T-cell (primary cell): ENCODE measurements at regions not wholly inside any gene's neighbourhood (a gene's known extent, or its start where the extent isn't known, plus 50 kb on each side); places are given as distances from the start of the nearest gene placed in this dataset.
"Not testable (repeated sequence)": the region's sequence is repeated elsewhere in the genome, so short reads cannot be mapped to it uniquely, and the experiment has no call there.

Experiments
- ATAC-seq, 4 experiments: fragments of 200-7000 bp in 3 of 4; fragments of 150-1000 bp in 1 of 4; cut with Tn5 transposase; replicated peaks in 1 of 4; 1 replicate in 3 of 4; 2 replicates in 1 of 4; pipeline ENCODE4 v1.10.0; 2021; ENCODE audit warnings: moderate library complexity in 3 of 4, mild to moderate bottlenecking in 2 of 4, moderate number of reproducible peaks in 1 of 4
- CTCF ChIA-PET, 2 donors: fragments of 300-600 bp; sonication (Branson Sonifier 250); formaldehyde crosslinking; loops; one replicate each; lab custom pipeline; 2022; ENCODE audit warnings: antibody characterized with exemption in 2 of 2; lab: Charles Lee
- POLR2A ChIA-PET, 2 donors: fragments of 300-600 bp; sonication (Branson Sonifier 250); formaldehyde crosslinking; loops; one replicate each; lab custom pipeline; 2022; ENCODE audit warnings: antibody characterized with exemption in 2 of 2; lab: Charles Lee
- DNase-seq, 35 experiments: peaks; one replicate each; pipeline versions ENCODE4 v3.0.0 to v3.0.0-alpha.2; 2013 to 2023
- H3K27ac ChIP-seq: one replicate; pipeline ENCODE4 v1.5.1; 2013; ENCODE audit warnings: low read length
- H3K27me3 ChIP-seq, 2 experiments: replicated peaks in 1 of 2; 1 replicate in 1 of 2; 2 replicates in 1 of 2; pipeline versions ENCODE4 v1.6.1 to v1.7.0; 2013; ENCODE audit warnings: low read length in 1 of 2, mixed read lengths in 1 of 2; ENCODE audit not compliant: control insufficient read depth in 2 of 2, insufficient read depth in 2 of 2; ENCODE audit errors: extremely low read depth in 1 of 2
- H3K36me3 ChIP-seq, 2 donors: 1 replicate in 1 of 2; 2 replicates in 1 of 2; pipeline versions ENCODE4 v1.6.1 to v1.7.0; 2013; ENCODE audit warnings: low read length in 1 of 2; ENCODE audit not compliant: control insufficient read depth in 2 of 2, insufficient read depth in 1 of 2; ENCODE audit errors: extremely low read depth in 1 of 2
- H3K4me1 ChIP-seq, 2 experiments: 1 replicate in 1 of 2; 2 replicates in 1 of 2; pipeline versions ENCODE4 v1.6.1 to v1.7.0; 2013; ENCODE audit warnings: low read length in 2 of 2, mixed read lengths in 1 of 2; ENCODE audit not compliant: insufficient read depth in 2 of 2, control insufficient read depth in 1 of 2; ENCODE audit errors: extremely low read depth in 1 of 2
- H3K4me3 ChIP-seq, 2 donors: 1 replicate in 1 of 2; 2 replicates in 1 of 2; pipeline versions ENCODE4 v1.5.1 to v1.7.0; 2013; ENCODE audit warnings: mild to moderate bottlenecking in 2 of 2, low read length in 1 of 2, moderate library complexity in 1 of 2; ENCODE audit not compliant: control insufficient read depth in 1 of 2; ENCODE audit errors: extremely low read depth in 1 of 2
- H3K9me3 ChIP-seq: 2 replicates; pipeline ENCODE4 v1.7.0; 2013
- H3K27ac Mint-ChIP-seq, 2 donors: one replicate each; pipeline ENCODE4 v1.8.0; 2020 to 2021; ENCODE audit warnings: mild to moderate bottlenecking in 2 of 2, mixed read lengths in 2 of 2
- H3K27me3 Mint-ChIP-seq, 2 donors: one replicate each; pipeline ENCODE4 v1.8.0; 2021 to 2022; ENCODE audit warnings: mixed read lengths in 2 of 2
- H3K36me3 Mint-ChIP-seq: one replicate; pipeline ENCODE4 v1.8.0; 2021; ENCODE audit warnings: mixed read lengths
- H3K4me1 Mint-ChIP-seq, 3 donors: one replicate each; pipeline ENCODE4 v1.8.0; 2020 to 2022; ENCODE audit warnings: mixed read lengths in 3 of 3, mild to moderate bottlenecking in 1 of 3
- H3K4me3 Mint-ChIP-seq, 3 donors: one replicate each; pipeline ENCODE4 v1.8.0; 2020 to 2022; ENCODE audit warnings: mild to moderate bottlenecking in 3 of 3, mixed read lengths in 3 of 3, moderate library complexity in 3 of 3
- H3K9me3 Mint-ChIP-seq, 3 donors: one replicate each; pipeline ENCODE4 v1.8.0; 2020 to 2022; ENCODE audit warnings: mixed read lengths in 3 of 3
- WGBS: methylation state at CpG from one replicate; pipeline ENCODE4 v1.1.5; 2013; ENCODE audit warnings: missing lambda C conversion rate; ENCODE audit not compliant: insufficient coverage; 5-methylcytosine and 5-hydroxymethylcytosine counted together

DNA sequence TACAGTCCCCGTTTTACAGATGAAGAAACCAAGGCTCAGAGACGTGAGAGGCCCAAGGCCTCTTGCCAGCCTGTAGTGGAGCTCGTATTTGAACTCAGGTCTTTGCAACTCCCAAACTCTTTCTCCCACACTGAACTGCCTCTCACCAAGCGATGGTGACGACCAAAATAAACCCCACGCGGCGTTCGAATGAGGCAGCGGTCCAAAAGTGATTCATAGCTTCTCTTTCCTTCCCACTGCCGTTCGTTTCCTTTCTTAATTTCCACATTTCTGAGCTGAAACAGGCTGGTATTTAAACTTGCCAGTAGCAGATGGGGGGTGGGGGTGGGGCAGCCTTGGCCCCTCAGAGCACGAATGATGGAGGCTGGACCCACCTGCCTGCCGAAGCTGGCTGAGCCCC is 252.9 kb upstream of the KCNG1 start:
- no peaks in the 10 kb centered on the region for H3K4me1 Mint-ChIP-seq
- Histone ChIP-seq H3K4me1 (no peaks in the 10 kb centered on the region), H3K36me3 (no peaks in the 10 kb centered on the region), H3K4me3 (no peak overlapping the region), H3K27ac (no peak overlapping the region), H3K27me3 (peaks cover 0 to 35% of the 10 kb centered on the region in 2 experiments), H3K9me3 (no peaks in the 10 kb centered on the region)
- no peak overlapping the region for H3K27ac Mint-ChIP-seq
- ChIA-PET CTCF (no interaction called here), POLR2A (no interaction called here)
- ATAC-seq (no peak), DNase-seq (no peak)
- H3K36me3 Mint-ChIP-seq, result no peaks in the 10 kb centered on the region
- H3K27me3 Mint-ChIP-seq, result peaks cover 21 to 56% of the 10 kb centered on the region in 2 donors
- no peaks in the 10 kb centered on the region for H3K9me3 Mint-ChIP-seq
- H3K4me3 Mint-ChIP-seq, result no peak overlapping the region
- WGBS, result 17% methylated on average over 9 of the region's 14 CpGs

DNA sequence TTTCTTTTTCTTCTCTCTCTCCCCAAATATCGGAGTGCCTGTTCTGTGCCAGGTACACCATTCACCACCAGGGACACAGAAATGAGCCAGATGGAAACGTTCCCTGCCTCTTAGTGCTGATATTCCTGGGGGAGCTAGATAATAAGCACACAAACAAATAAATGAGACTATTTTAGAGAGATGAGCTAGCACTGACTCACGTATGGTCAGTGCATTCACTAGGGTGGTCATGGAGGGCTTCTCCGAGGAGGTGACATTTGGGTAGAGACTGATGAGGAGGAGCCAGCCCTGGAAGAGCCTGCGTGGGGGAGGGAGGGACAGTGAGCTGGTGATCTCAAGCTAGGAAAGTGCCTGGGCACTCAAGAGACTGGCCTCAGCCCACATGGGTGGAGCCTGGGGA is 252.3 kb upstream of the KCNG1 start:
- H3K9me3 Mint-ChIP-seq, result peaks cover 0 to 4% (median 2%) of the 10 kb centered on the region in 3 donors
- no peaks in the 10 kb centered on the region for H3K4me1 Mint-ChIP-seq
- 68% methylated on average over 2 of the region's 5 CpGs for WGBS
- peaks cover 0 to 40% of the 10 kb centered on the region in 2 experiments for H3K27me3 ChIP-seq
- H3K4me3 Mint-ChIP-seq, result no peak overlapping the region
- H3K27ac Mint-ChIP-seq, result no peak overlapping the region
- ATAC-seq (no peak), DNase-seq (no peak)
- no peaks in the 10 kb centered on the region for H3K36me3 ChIP-seq
- no peaks in the 10 kb centered on the region for H3K4me1 ChIP-seq
- no peak overlapping the region for H3K4me3 ChIP-seq
- no peak overlapping the region for H3K27ac ChIP-seq
- ChIA-PET POLR2A (no interaction called here), CTCF (no interaction called here)
- H3K36me3 Mint-ChIP-seq, result no peaks in the 10 kb centered on the region
- H3K9me3 ChIP-seq, result no peaks in the 10 kb centered on the region
- peaks cover 19 to 56% of the 10 kb centered on the region in 2 donors for H3K27me3 Mint-ChIP-seq

DNA sequence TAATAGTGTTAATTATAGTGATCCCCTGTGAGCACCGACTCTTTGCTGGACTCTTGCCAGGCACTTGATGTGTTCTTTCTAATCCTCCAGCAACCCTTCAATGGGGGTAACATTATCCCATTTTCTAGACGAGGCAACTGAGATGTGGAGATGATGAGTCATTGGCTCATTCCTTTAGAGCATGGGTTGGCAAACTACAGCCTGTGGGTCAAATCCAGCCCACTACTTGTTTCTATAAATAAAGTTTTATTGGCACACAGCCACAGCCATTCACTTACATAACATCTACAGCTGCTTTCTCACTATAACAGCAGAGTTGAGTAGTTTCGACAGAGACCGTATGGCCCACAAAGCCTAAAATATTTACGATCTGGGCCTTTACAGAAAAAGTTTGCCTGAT is 249.5 kb upstream of the KCNG1 start:
- Mint-ChIP-seq H3K9me3 (peaks cover 0 to 9% (median 2%) of the 10 kb centered on the region in 3 donors), H3K4me3 (no peak overlapping the region), H3K27ac (no peak overlapping the region), H3K27me3 (peaks cover 16 to 39% of the 10 kb centered on the region in 2 donors), H3K36me3 (no peaks in the 10 kb centered on the region), H3K4me1 (no peaks in the 10 kb centered on the region)
- POLR2A ChIA-PET, result no interaction called here
- ATAC-seq (no peak), DNase-seq (no peak)
- Histone ChIP-seq H3K9me3 (no peaks in the 10 kb centered on the region), H3K36me3 (no peaks in the 10 kb centered on the region), H3K27me3 (peaks cover 0 to 45% of the 10 kb centered on the region in 2 experiments), H3K27ac (no peak overlapping the region), H3K4me1 (no peaks in the 10 kb centered on the region), H3K4me3 (no peak overlapping the region)
- WGBS, result 92% methylated on average over 2 of the region's 5 CpGs
- CTCF ChIA-PET, result no interaction called here

DNA sequence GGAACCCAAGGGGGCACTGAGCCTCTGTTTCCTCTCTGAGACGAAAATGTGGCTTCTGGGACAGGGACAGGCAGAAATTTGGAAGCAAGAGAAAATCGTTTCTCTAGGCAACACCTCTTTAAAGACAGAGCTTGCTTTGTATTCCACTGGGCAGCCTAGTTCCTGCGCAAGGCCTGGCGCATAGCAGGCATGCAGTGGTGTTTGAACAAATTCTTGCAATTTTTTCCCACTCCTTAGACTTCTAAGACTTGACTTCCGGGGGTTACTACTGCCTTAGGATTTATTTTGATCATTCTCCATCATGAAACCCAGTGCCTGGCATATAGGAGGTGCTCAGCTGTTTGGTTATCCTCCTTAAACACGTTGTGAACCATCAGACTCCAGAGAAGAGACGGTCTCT is 249.0 kb upstream of the KCNG1 start:
- ATAC-seq, result no peak
- Mint-ChIP-seq H3K36me3 (no peaks in the 10 kb centered on the region), H3K9me3 (peaks cover 0 to 9% (median 2%) of the 10 kb centered on the region in 3 donors), H3K4me1 (no peaks in the 10 kb centered on the region), H3K27me3 (peaks cover 16 to 35% of the 10 kb centered on the region in 2 donors), H3K27ac (no peak overlapping the region), H3K4me3 (no peak overlapping the region)
- no peak overlapping the region for H3K4me3 ChIP-seq
- WGBS, result 80% methylated on average over 3 of the region's 7 CpGs
- H3K9me3 ChIP-seq, result no peaks in the 10 kb centered on the region
- DNase-seq, result no peak
- H3K27ac ChIP-seq, result no peak overlapping the region
- H3K4me1 ChIP-seq, result no peaks in the 10 kb centered on the region
- H3K27me3 ChIP-seq, result peaks cover 0 to 44% of the 10 kb centered on the region in 2 experiments
- H3K36me3 ChIP-seq, result no peaks in the 10 kb centered on the region
- POLR2A ChIA-PET, result no interaction called here
- CTCF ChIA-PET, result no interaction called here

DNA sequence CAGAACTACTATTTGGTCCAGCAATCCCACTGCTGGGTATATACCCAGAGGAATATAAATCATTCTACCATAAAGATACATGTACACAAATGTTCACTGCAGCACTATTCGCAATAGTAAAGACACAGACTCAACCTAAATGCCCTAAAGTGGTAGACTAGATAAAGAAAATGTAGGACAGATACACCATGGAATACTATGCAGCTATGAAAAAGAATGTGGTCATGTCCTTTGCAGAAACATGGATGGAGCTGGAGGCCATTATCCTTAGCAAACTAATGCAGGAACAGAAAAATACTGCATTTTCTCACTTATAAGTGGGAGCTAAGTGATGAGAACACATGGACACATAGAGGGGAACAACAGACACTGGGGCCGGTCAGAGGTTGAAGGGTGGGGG is 248.4 kb upstream of the KCNG1 start:
- H3K4me3 ChIP-seq, CTCF ChIA-PET, POLR2A ChIA-PET, H3K27ac ChIP-seq, H3K4me1 ChIP-seq, H3K9me3 ChIP-seq, H3K27ac Mint-ChIP-seq, H3K9me3 Mint-ChIP-seq, H3K4me1 Mint-ChIP-seq, ATAC-seq, H3K36me3 Mint-ChIP-seq, DNase-seq, H3K36me3 ChIP-seq, H3K4me3 Mint-ChIP-seq: not testable (repeated sequence)
- WGBS, result no CpG with 5 or more reads among the region's 2 CpGs
- peaks cover 19 to 28% of the 10 kb centered on the region in 2 donors for H3K27me3 Mint-ChIP-seq
- H3K27me3 ChIP-seq, result peaks cover 0 to 44% of the 10 kb centered on the region in 2 experiments

DNA sequence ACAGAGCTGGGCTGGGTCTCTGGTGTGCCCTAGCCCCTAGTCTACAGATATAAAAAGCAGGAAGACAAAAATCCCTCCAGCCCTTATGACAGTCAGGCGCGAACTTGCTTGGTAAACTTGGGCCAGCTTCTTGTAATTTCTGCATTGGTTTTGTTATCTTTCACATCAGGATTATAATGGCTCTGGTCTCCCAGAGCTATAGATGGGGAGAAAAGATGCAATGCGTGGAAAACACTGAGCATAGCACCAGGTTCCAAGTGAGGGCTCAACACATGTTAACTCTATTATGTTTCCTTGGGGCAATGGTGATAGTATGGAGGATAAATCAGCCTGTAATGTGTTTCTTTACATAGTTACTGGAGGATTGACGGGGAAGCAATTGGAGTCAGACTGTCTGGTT is 246.8 kb upstream of the KCNG1 start:
- peaks cover 5 to 11% (median 6%) of the 10 kb centered on the region in 3 donors for H3K9me3 Mint-ChIP-seq
- no peak for ATAC-seq
- CTCF ChIA-PET, result no interaction called here
- H3K27ac Mint-ChIP-seq, result no peak overlapping the region
- H3K4me1 Mint-ChIP-seq, result no peaks in the 10 kb centered on the region
- H3K4me1 ChIP-seq, result no peaks in the 10 kb centered on the region
- H3K36me3 ChIP-seq, result no peaks in the 10 kb centered on the region
- POLR2A ChIA-PET, result no interaction called here
- H3K27me3 ChIP-seq, result peaks cover 0 to 35% of the 10 kb centered on the region in 2 experiments
- no peaks in the 10 kb centered on the region for H3K36me3 Mint-ChIP-seq
- H3K9me3 ChIP-seq, result peaks cover 2% of the 10 kb centered on the region
- no peak for DNase-seq
- H3K4me3 Mint-ChIP-seq, result no peak overlapping the region
- H3K4me3 ChIP-seq, result no peak overlapping the region
- no peak overlapping the region for H3K27ac ChIP-seq
- 92% methylated on average over 2 of the region's 4 CpGs for WGBS
- peaks cover 17 to 20% of the 10 kb centered on the region in 2 donors for H3K27me3 Mint-ChIP-seq

DNA sequence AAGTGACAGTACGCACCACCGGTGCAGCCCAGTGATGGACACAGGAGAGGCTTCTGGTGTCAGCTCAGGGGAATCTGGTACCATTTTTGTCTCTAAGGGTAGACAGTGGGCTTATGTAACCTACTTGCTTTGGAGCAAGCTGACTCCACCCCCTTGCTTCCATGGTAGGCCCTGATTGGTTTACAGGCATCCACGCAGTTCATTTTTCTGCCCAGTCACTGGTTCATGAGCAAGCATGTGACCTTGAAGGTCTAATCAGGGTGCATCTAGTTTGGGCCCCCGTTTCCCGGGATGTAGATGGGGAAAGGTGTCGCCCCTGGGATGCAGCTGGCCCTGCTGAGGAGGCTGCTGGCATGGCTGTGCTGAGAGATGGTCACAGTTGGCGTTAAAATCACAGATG is 244.8 kb upstream of the KCNG1 start:
- Histone ChIP-seq H3K36me3 (no peaks in the 10 kb centered on the region), H3K9me3 (peaks cover 2% of the 10 kb centered on the region), H3K4me1 (no peaks in the 10 kb centered on the region), H3K27ac (no peak overlapping the region), H3K27me3 (peaks cover 0 to 21% of the 10 kb centered on the region in 2 experiments), H3K4me3 (no peak overlapping the region)
- Mint-ChIP-seq H3K4me1 (no peaks in the 10 kb centered on the region), H3K27me3 (peaks cover 2 to 13% of the 10 kb centered on the region in 2 donors), H3K36me3 (no peaks in the 10 kb centered on the region), H3K9me3 (peaks cover 5 to 11% (median 9%) of the 10 kb centered on the region in 3 donors), H3K4me3 (no peak overlapping the region), H3K27ac (no peak overlapping the region)
- WGBS, result 98% methylated on average over 7 of the region's 7 CpGs
- CTCF ChIA-PET, result no interaction called here
- DNase-seq, result no peak
- ATAC-seq, result no peak
- POLR2A ChIA-PET, result no interaction called here
